Neural progenitor cell (in vitro differentiated cells): ENCODE measurements at regions not wholly inside any gene's neighbourhood (a gene's known extent, or its start where the extent isn't known, plus 50 kb on each side); places are given as distances from the start of the nearest gene placed in this dataset.
A peak's percentile ranks its signal among the peaks of the same experiment; 100 is the strongest.

ENCODE experiments used
- DNase-seq: peaks from one replicate; pipeline ENCODE4 v3.0.0-alpha.2; 2016; ENCODE audit warnings: low spot score
- H2AFZ ChIP-seq: fragments of 200-600 bp; sonication (generic); replicated peaks from 2 replicates; pipeline ENCODE4 v1.6.1; 2016; ENCODE audit warnings: antibody characterized with exemption
- H3F3A ChIP-seq: fragments of 200-600 bp; sonication (generic); 2 replicates; pipeline ENCODE4 v1.6.1; 2016; ENCODE audit warnings: antibody characterized with exemption, low read depth
- H3K27ac ChIP-seq: fragments of 200-600 bp; sonication (generic); 2 replicates; pipeline ENCODE4 v1.5.1; 2016; ENCODE audit warnings: mild to moderate bottlenecking
- H3K27me3 ChIP-seq: fragments of 200-600 bp; sonication (generic); 2 replicates; pipeline ENCODE4 v1.6.1; 2016; ENCODE audit warnings: mild to moderate bottlenecking, moderate library complexity
- H3K36me3 ChIP-seq: fragments of 200-600 bp; sonication (generic); 2 replicates; pipeline ENCODE4 v1.5.1; 2016
- H3K4me1 ChIP-seq: fragments of 200-600 bp; sonication (generic); 2 replicates; pipeline ENCODE4 v1.6.1; 2016; ENCODE audit warnings: mixed run types
- H3K4me2 ChIP-seq: fragments of 200-600 bp; sonication (generic); 2 replicates; pipeline ENCODE4 v1.6.1; 2016
- H3K4me3 ChIP-seq: fragments of 200-600 bp; sonication (generic); 2 replicates; pipeline ENCODE4 v1.5.1; 2016
- H3K79me2 ChIP-seq: fragments of 200-600 bp; sonication (generic); 2 replicates; pipeline ENCODE4 v1.6.1; 2016; ENCODE audit warnings: low read depth
- H3K9ac ChIP-seq: fragments of 200-600 bp; sonication (generic); 2 replicates; pipeline ENCODE4 v1.6.1; 2016
- H3K9me3 ChIP-seq: fragments of 200-600 bp; sonication (generic); 2 replicates; pipeline ENCODE4 v1.5.1; 2016; ENCODE audit warnings: low read depth
- H4K20me1 ChIP-seq: fragments of 200-600 bp; sonication (generic); 2 replicates; pipeline ENCODE4 v1.6.1; 2016; ENCODE audit warnings: low read depth
- H3K27ac Mint-ChIP-seq: 3 replicates; pipeline ENCODE4 v1.8.0; 2021; ENCODE audit warnings: mixed read lengths
- H3K27me3 Mint-ChIP-seq: 2 replicates; pipeline ENCODE4 v1.8.0; 2022; ENCODE audit warnings: low read depth, mild to moderate bottlenecking, inconsistent platforms, moderate library complexity, mixed read lengths; ENCODE audit not compliant: insufficient read depth
- H3K36me3 Mint-ChIP-seq: 3 replicates; pipeline ENCODE4 v1.8.0; 2021; ENCODE audit warnings: mixed read lengths
- H3K4me1 Mint-ChIP-seq: 3 replicates; pipeline ENCODE4 v1.8.0; 2021; ENCODE audit warnings: mixed read lengths
- H3K4me3 Mint-ChIP-seq: 3 replicates; pipeline ENCODE4 v1.8.0; 2021; ENCODE audit warnings: mild to moderate bottlenecking, moderate library complexity, mixed read lengths
- H3K9me3 Mint-ChIP-seq: 3 replicates; pipeline ENCODE4 v1.8.0; 2020; ENCODE audit warnings: mixed read lengths
- EZH2 ChIP-seq: fragments of 200-600 bp; sonication (generic); IDR thresholded peaks from 2 replicates; pipeline ENCODE4 v1.6.1; 2017; ENCODE audit warnings: antibody characterized with exemption, mild to moderate bottlenecking, moderate library complexity
- EZH2phosphoT487 ChIP-seq: fragments of 200-600 bp; sonication (generic); IDR thresholded peaks from 2 replicates; pipeline ENCODE4 v1.6.1; 2017; ENCODE audit warnings: antibody characterized with exemption
- TF ChIP-seq, protein P1 (sequence below): fragments of 200-600 bp; sonication (generic); IDR thresholded peaks from 2 replicates; pipeline ENCODE4 v1.5.1; 2017; ENCODE audit warnings: antibody characterized with exemption, mild to moderate bottlenecking

DNA sequence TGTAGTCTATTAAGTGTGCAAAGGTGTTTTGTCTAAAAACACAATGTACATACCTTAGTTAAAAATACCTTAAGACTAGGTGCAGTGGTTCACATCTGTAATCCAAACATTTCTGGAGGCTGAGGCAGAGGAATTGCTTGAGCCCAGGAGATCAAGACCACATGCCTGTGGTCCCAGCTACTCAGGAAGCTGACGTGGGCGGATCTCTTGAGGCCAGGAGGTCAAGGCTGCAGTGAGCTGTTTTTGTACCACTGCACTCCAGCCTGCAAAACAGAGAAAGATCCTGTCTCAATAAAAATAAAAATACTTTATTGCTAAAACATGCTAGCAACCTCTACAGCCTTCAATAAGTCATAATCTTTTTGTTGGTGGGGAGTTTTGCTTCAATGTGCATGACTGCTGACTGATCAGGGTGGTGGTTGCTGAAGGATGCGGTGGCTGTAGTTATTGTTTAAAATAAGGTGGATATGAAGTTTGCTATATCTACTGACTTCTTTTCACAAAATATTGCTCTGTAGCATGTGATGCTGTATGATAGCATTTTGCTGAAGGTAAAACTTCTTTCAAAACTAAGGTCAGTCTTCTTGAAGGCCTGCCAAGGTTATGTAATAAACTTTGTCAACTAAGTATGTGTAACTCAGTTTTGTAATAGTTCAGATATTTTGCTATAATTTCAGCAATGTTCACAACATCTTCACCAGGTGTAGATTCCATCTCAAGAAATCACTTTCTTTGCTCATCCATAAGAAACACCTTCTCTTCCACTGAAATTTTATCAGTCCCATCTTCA lies 1238.0 kb upstream of the NRXN1 start:
- Mint-ChIP-seq H3K27ac (no peak overlapping the region), H3K4me1 (peaks cover 6% of the 10 kb centered on the region), H3K4me3 (no peak overlapping the region), H3K27me3 (no peaks in the 10 kb centered on the region), H3K36me3 (no peaks in the 10 kb centered on the region), H3K9me3 (peaks cover 19% of the 10 kb centered on the region)
- H3K9me3 ChIP-seq = no peaks in the 10 kb centered on the region
- H3K4me1 ChIP-seq = no peaks in the 10 kb centered on the region
- H3K27me3 ChIP-seq = no peaks in the 10 kb centered on the region
- TF ChIP-seq EZH2phosphoT487 = no peak
- TF ChIP-seq, protein P1, sequence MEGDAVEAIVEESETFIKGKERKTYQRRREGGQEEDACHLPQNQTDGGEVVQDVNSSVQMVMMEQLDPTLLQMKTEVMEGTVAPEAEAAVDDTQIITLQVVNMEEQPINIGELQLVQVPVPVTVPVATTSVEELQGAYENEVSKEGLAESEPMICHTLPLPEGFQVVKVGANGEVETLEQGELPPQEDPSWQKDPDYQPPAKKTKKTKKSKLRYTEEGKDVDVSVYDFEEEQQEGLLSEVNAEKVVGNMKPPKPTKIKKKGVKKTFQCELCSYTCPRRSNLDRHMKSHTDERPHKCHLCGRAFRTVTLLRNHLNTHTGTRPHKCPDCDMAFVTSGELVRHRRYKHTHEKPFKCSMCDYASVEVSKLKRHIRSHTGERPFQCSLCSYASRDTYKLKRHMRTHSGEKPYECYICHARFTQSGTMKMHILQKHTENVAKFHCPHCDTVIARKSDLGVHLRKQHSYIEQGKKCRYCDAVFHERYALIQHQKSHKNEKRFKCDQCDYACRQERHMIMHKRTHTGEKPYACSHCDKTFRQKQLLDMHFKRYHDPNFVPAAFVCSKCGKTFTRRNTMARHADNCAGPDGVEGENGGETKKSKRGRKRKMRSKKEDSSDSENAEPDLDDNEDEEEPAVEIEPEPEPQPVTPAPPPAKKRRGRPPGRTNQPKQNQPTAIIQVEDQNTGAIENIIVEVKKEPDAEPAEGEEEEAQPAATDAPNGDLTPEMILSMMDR = no peak
- TF ChIP-seq EZH2 = no peak
- no peak overlapping the region for H3K4me2 ChIP-seq
- DNase-seq = no peak
- H3K9ac ChIP-seq = no peak overlapping the region
- H4K20me1 ChIP-seq = no peaks in the 10 kb centered on the region
- H3K79me2 ChIP-seq = no peaks in the 10 kb centered on the region
- no peaks in the 10 kb centered on the region for H3K36me3 ChIP-seq
- H2AFZ ChIP-seq = no peak overlapping the region
- no peak overlapping the region for H3K27ac ChIP-seq
- no peaks in the 10 kb centered on the region for H3F3A ChIP-seq
- H3K4me3 ChIP-seq = no peak overlapping the region

DNA sequence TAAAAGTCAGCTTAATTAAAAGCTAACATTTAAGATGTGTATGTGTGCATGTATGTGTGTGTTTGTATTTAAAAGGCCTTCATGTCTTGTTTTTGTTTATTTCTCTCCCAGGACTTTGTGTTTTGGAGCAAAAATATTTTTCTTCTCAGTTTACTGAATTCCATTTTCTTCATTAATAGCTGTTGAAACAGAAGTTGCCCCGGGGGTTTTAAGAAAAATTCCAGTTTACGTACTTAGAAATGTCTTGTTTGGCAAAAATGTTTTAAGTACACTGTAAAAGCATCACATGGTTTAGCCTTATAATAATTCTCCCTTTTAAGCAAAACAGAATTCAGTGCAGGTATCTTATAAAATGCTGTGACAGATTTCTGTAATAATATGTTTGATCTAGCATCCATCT lies 1233.0 kb upstream of the NRXN1 start:
- H3K4me2 ChIP-seq = no peak overlapping the region
- H3K4me1 ChIP-seq = no peaks in the 10 kb centered on the region
- H3K27ac ChIP-seq = no peak overlapping the region
- H3K27ac Mint-ChIP-seq = no peak overlapping the region
- no peaks in the 10 kb centered on the region for H3K36me3 ChIP-seq
- no peaks in the 10 kb centered on the region for H3F3A ChIP-seq
- peaks cover 3% of the 10 kb centered on the region for H3K9me3 Mint-ChIP-seq
- H3K4me3 Mint-ChIP-seq = no peak overlapping the region
- no peak overlapping the region for H3K9ac ChIP-seq
- H3K4me1 Mint-ChIP-seq = peaks cover 9% of the 10 kb centered on the region
- TF ChIP-seq, protein P1 = no peak
- TF ChIP-seq EZH2 (no peak), EZH2phosphoT487 (no peak)
- no peak overlapping the region for H2AFZ ChIP-seq
- H3K36me3 Mint-ChIP-seq = no peaks in the 10 kb centered on the region
- H3K79me2 ChIP-seq = no peaks in the 10 kb centered on the region
- H3K27me3 Mint-ChIP-seq = no peaks in the 10 kb centered on the region
- H3K27me3 ChIP-seq = no peaks in the 10 kb centered on the region
- no peaks in the 10 kb centered on the region for H4K20me1 ChIP-seq
- no peak overlapping the region for H3K4me3 ChIP-seq
- DNase-seq = no peak
- H3K9me3 ChIP-seq = no peaks in the 10 kb centered on the region

DNA sequence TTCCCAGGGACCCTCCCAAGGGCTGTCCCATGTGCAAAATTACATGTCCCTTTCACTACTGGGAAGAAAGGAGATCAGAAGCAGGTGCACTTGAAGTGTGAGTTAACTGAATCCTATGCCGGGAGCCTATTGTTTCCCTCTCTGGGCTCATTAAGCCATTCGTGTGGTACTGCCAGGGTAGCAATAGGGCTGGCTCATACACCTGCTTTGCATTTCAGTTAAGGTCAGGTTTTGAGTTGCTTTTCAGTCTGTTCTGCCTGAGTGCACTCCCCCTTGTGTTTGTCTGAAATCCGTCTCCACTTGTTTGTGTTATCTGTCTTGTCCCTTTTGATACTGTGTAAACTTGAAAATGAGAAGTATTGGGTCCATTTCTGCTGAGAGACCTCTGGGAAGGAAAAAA lies 1232.6 kb upstream of the NRXN1 start:
- Histone ChIP-seq H3K27me3 (no peaks in the 10 kb centered on the region), H3F3A (no peaks in the 10 kb centered on the region), H3K79me2 (no peaks in the 10 kb centered on the region), H4K20me1 (no peaks in the 10 kb centered on the region), H3K4me2 (no peak overlapping the region), H2AFZ (no peak overlapping the region), H3K27ac (no peak overlapping the region), H3K4me1 (no peaks in the 10 kb centered on the region), H3K9me3 (no peaks in the 10 kb centered on the region), H3K36me3 (no peaks in the 10 kb centered on the region), H3K9ac (no peak overlapping the region), H3K4me3 (no peak overlapping the region)
- Mint-ChIP-seq H3K27me3 (no peaks in the 10 kb centered on the region), H3K27ac (no peak overlapping the region), H3K36me3 (no peaks in the 10 kb centered on the region), H3K4me3 (no peak overlapping the region), H3K4me1 (peaks cover 7% of the 10 kb centered on the region), H3K9me3 (peaks cover under 1% of the 10 kb centered on the region)
- DNase-seq = peak; percentile 11
- TF ChIP-seq EZH2phosphoT487 (no peak), EZH2 (no peak)
- TF ChIP-seq, protein P1 = no peak
